ENCODE measurements at regions not wholly inside any gene's neighbourhood (a gene's known extent, or its start where the extent isn't known, plus 50 kb on each side); places are given as distances from the start of the nearest gene placed in this dataset.
"Not testable (repeated sequence)": the region's sequence is repeated elsewhere in the genome, so short reads cannot be mapped to it uniquely, and the experiment has no call there.

GRCh38 chrX:150052226-150052625 lies 113.9 kb upstream of the EOLA2 start:
- no peak for FAIRE-seq
- no peak for DNase-seq (ENCODE audit: low spot score)

- FAIRE-seq (no peak), DNase-seq (ENCODE audit: low spot score) (no peak)
Measured at GRCh38 chrX:150058728-150059127, 120.4 kb upstream of the EOLA2 start.

DNA sequence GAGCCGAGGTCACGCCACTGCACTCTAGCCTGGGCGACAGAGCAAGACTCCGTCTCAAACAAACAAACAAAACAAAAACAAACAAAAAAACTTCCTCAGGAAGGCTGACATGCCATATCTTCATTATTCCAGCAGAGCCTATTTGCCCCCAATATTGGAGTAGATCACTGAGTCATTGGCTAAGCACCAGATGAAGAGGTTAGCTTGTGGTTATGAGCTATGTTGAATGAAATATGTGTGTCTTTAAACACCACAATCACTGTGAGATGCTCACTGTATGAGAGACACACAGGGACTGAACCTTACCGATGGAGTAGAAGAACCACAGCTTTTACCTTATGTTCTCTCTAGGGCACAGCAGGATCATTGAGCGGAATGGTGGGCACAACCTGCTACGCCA lies 122.1 kb upstream of the EOLA2 start:
- FAIRE-seq, result no peak
- DNase-seq (ENCODE audit: low spot score), result no peak

GRCh38 chrX:150062292-150063137 lies 124.2 kb upstream of the EOLA2 start:
- no peak for FAIRE-seq

GRCh38 chrX:150063138-150063518 lies 124.8 kb upstream of the EOLA2 start:
- DNase-seq (ENCODE audit: low spot score) (no peak), FAIRE-seq (no peak)

More at GRCh38 chrX:150062292-150063137, 124.2 kb upstream of the EOLA2 start:
- DNase-seq (ENCODE audit: low spot score), result no peak

DNA sequence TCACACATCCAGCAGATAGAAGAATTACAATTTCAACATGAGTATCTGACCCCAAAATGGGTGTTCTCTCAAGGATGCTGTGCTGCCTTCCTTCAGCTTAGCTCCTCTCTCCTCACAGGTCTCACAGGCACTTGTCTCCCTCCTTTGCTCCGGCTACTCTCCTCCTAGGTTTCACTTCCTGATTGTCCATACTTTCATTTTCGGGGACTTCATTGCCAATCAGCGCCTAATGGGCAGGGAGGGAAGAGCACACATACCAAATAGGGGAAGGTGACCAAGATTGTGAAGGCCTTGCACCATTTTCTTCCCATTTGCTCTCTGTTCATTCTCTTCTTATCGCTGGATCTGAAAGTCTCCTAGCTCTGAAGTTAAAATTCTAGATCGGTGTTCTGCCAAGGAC lies 125.4 kb upstream of the EOLA2 start:
- DNase-seq (ENCODE audit: low spot score), result no peak
- FAIRE-seq, result no peak

DNA sequence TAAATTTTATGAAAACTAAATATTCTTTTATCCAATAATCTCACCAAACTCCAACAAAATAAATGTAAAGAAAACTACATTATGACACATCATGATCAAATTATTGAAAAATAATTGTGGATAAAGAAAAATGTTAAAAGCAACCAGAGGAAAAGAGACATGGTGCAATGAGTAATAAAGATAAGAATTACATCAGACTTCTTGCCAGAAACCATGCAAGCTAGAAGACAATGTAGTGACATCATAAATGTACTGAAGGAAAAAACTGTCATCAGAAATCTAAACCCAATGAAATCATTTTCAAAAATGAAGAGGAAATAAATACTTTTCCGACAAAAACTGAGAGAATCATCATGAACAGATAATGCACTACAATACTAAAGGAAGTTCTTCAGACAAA lies 135.9 kb upstream of the EOLA2 start:
- no peak for DNase-seq (ENCODE audit: low spot score)
- no peak for FAIRE-seq

- DNase-seq (ENCODE audit: low spot score) (no peak), FAIRE-seq (no peak)
Measured at GRCh38 chrX:150080497-150080896, 142.2 kb upstream of the EOLA2 start.

GRCh38 chrX:150081076-150081475 lies 142.8 kb upstream of the EOLA2 start:
- DNase-seq (ENCODE audit: low spot score), result no peak

GRCh38 chrX:150084496-150085229 lies 146.4 kb upstream of the EOLA2 start:
- no peak for FAIRE-seq
- no peak for DNase-seq (ENCODE audit: low spot score)

More at GRCh38 chrX:150081076-150081475, 142.8 kb upstream of the EOLA2 start:
- FAIRE-seq, result no peak

DNA sequence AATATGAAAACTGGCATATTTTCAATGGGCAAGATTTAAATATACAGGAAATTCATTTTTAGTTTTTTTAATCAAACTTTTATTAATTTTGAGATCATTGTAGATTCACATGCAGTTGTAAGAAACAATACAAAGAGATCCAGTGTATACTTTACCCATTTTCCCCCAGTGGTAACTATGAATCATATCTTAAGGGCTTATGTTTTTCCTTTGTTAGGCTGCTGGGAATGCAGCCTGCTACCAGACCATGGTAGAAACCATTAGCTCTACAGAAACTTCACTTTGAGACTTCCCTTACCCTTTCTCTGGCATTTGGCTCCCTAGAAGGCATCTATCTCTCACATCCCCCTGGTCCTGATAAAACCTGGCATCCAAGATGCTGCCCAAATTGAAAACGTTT lies 147.6 kb upstream of the EOLA2 start:
- no peak for FAIRE-seq
- no peak for DNase-seq (ENCODE audit: low spot score)

DNA sequence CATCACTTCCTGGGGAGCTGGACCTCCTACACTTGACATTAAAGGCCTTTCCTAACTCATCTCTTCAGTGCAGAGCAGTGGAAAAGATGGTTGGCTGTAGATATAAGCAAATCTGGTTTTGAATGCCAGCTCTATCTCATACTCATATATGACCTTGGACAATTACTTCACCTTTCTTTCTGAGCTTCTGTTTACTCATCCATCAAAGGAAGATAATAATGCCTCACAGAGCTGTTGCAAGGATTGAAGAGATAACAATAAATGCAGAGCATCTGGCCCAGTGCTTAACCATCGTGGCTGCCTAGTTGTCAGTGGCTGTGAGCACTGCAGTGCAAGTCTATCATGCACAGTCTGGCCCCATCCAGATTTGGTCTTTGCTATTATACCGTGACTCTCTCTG lies 148.1 kb upstream of the EOLA2 start:
- FAIRE-seq (no peak), DNase-seq (ENCODE audit: low spot score) (no peak)

DNA sequence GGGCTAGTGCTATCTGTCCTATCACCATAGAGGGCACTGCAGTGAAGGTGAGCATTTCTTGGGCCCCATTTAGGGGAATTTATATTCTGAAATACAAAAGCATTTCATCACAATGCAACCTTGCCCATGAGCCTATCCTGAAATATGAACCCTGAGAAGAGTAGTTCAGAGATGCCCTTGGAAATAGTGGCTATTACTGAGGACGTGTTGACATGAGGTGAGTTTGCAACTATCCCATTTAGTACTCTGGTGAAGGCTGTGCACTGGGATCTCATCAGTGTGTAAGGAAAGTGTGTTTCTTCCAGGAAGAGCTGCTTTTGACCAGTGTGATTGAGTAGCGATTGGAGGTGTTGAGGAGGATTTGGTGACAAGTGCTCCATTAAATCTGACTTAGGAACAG lies 149.3 kb upstream of the EOLA2 start:
- FAIRE-seq, result no peak
- DNase-seq (ENCODE audit: low spot score), result no peak

GRCh38 chrX:150088042-150088441 lies 149.8 kb upstream of the EOLA2 start:
- no peak for FAIRE-seq

DNA sequence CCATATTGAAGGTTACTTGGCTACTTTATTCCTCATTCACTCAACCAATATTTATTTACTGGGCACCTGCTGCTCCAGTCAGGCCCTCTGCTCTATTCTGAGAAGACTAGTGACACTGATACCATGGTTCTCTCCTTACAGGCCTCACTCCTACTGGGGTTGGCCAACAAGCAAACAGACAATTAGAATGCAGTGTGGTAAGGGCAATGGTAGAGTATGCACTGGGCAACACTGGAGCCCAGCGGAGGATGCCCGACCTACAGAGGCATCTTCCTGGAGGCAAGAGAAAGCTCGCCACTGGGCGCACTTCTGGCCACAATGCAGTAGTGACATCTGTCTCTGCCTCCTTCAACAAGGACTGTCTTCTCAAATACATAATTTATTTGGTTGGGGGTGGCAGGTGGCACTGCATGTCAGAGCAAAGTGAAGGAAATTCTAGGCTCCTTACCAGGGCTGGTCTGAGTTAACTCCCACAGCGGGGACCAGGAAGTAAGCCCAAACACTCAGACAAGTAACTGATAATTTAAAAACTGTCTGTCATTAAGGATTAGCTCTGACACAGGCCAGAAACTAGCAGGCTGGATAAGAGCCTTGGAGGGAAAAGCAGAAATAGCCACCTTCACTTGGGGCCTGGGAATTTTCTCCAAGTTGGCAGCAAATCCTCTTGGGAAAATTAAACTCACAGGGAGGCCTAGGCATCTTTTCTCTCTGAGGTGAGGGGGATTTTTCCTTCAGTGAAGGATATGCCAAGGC lies 150.7 kb upstream of the EOLA2 start:
- DNase-seq (ENCODE audit: low spot score) (no peak), FAIRE-seq (no peak)

More at GRCh38 chrX:150088042-150088441, 149.8 kb upstream of the EOLA2 start:
- no peak for DNase-seq (ENCODE audit: low spot score)

DNA sequence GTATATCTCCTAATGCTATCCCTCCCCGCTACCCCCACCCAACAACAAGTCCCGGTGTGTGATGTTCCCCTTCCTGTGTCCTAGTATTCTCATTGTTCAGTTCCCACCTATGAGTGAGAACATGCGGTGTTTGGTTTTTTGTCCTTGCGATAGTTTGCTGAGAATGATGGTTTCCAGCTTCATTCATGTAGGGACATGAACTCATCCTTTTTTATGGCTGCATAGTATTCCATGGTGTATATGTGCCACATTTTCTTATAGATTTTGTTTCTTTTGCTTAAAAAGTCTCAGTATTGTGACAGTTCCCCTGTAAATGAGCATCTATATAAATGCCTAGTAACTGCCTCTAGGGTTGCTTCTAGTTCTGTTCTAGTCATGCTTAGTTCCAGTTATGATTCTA lies 153.0 kb upstream of the EOLA2 start:
- DNase-seq (ENCODE audit: low spot score); FAIRE-seq: not testable (repeated sequence)

- no peak for FAIRE-seq
- no peak for DNase-seq (ENCODE audit: low spot score)
Measured at GRCh38 chrX:150092549-150092948, 154.3 kb upstream of the EOLA2 start.

- FAIRE-seq (no peak), DNase-seq (ENCODE audit: low spot score) (no peak)
Measured at GRCh38 chrX:150094375-150094774, 156.1 kb upstream of the EOLA2 start.

DNA sequence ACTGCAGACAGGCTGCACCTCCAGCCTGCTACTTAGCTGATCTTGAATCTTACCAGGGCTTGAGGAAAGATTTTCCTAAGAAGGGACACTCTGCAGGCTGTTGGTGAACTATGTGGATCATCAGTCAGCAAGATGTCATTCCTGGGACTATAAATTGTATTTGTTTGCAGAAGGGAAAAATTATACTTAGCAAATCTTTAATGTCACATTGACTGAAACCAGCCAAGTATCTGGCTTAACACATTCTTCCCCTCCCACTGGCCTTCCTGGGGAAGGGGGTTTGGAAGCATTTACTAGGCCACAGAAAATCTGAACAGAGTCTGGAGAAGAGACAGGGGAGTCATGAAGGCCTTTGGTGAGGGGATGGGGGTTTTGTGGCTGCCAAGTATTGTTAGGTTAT lies 156.7 kb upstream of the EOLA2 start:
- FAIRE-seq, result no peak
- peak; percentile 8 for DNase-seq (ENCODE audit: low spot score)

DNA sequence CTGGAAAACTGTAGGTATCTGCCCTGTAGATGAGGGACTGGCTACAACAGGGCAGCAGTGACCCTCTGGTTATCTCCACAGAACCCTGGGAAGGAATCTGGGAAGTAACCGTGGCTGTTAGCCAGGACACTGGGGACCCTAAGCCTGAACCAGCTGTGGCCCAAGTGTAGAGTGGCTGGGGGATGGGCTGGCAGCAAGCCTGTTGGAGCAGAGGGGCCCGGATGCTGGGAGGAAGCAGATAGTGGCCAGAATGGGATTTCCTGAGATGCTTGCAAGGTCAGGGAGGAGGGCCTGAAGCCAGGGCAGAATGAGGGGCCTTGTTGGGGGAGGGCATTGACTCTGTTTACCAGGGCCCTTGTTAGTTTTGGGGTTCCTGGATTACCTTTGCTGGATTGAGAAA lies 161.0 kb upstream of the EOLA2 start:
- FAIRE-seq, result no peak
- no peak for DNase-seq (ENCODE audit: low spot score)

GRCh38 chrX:150100261-150100660 lies 162.0 kb upstream of the EOLA2 start:
- DNase-seq (ENCODE audit: low spot score), result no peak
- no peak for FAIRE-seq

DNA sequence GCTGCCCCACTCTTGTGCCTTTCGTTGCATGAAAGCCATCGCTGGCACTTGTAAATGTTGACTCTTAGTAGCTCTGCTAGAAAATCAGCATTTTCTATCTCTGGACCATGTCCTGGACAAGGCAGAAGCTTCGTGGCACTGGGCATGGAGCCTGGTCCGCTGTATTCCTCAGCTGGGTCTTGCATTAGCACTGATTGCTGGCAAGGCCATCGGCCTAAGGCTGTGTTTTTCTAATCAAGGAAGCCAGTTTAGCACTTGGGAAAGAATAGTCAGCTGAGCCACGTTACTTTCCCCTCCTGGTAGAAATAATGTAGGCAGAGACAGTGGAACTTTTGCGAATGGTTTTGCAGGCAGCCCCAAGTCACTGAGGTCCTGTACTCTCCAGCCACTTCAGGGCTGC lies 180.2 kb upstream of the EOLA2 start:
- DNase-seq (ENCODE audit: low spot score) (no peak), FAIRE-seq (no peak)
